Peyer's patch (tissue), 4 donors: ENCODE measurements at regions not wholly inside any gene's neighbourhood (a gene's known extent, or its start where the extent isn't known, plus 50 kb on each side); places are given as distances from the start of the nearest gene placed in this dataset.
"Not testable (repeated sequence)": the region's sequence is repeated elsewhere in the genome, so short reads cannot be mapped to it uniquely, and the experiment has no call there.

Experiments used
- POLR2A ChIP-seq, 2 donors: fragments of 450-650 bp; IDR thresholded peaks; one replicate each; pipeline ENCODE4 v1.5.1; 2017; ENCODE audit warnings: antibody characterized with exemption in 2 of 2, mild to moderate bottlenecking in 2 of 2, moderate library complexity in 2 of 2
- TF ChIP-seq, protein P1 (sequence below), 6 experiments: fragments of 450-650 bp in 4 of 6; fragments of 200-600 bp in 2 of 6; sonication (generic) in 1 of 6; IDR thresholded peaks; one replicate each; pipeline ENCODE4 v1.5.1; 2017 to 2019; ENCODE audit warnings: antibody characterized with exemption in 6 of 6, mild to moderate bottlenecking in 3 of 6, moderate library complexity in 1 of 6

DNA sequence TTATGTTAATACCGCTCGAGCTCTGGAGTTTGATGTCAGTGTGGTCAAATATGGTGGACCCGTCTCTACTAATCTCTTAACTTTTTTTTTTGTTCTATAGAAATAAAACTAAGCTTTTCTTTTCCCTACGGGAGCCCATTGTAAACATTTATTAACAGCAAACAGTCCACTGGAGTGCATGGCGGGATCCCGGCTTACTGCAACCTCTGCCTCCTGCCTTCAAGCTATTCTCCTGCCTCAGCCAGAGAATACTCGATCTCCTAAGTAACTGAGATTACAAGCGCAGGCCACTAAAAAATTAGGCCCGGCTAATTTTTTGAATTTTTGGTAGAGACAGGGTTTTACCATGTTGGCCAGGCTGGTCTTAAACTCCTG lies 53.4 kb downstream of the PPIAL4A start:
- TF ChIP-seq, protein P1, sequence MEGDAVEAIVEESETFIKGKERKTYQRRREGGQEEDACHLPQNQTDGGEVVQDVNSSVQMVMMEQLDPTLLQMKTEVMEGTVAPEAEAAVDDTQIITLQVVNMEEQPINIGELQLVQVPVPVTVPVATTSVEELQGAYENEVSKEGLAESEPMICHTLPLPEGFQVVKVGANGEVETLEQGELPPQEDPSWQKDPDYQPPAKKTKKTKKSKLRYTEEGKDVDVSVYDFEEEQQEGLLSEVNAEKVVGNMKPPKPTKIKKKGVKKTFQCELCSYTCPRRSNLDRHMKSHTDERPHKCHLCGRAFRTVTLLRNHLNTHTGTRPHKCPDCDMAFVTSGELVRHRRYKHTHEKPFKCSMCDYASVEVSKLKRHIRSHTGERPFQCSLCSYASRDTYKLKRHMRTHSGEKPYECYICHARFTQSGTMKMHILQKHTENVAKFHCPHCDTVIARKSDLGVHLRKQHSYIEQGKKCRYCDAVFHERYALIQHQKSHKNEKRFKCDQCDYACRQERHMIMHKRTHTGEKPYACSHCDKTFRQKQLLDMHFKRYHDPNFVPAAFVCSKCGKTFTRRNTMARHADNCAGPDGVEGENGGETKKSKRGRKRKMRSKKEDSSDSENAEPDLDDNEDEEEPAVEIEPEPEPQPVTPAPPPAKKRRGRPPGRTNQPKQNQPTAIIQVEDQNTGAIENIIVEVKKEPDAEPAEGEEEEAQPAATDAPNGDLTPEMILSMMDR (IDR thresholded peaks at IDR 0.05) = not testable (repeated sequence)
- TF ChIP-seq POLR2A (IDR thresholded peaks at IDR 0.05) = not testable (repeated sequence)
